ENCODE measurements at regions not wholly inside any gene's neighbourhood (a gene's known extent, or its start where the extent isn't known, plus 50 kb on each side); places are given as distances from the start of the nearest gene placed in this dataset.
"Not testable (repeated sequence)": the region's sequence is repeated elsewhere in the genome, so short reads cannot be mapped to it uniquely, and the experiment has no call there.

DNA sequence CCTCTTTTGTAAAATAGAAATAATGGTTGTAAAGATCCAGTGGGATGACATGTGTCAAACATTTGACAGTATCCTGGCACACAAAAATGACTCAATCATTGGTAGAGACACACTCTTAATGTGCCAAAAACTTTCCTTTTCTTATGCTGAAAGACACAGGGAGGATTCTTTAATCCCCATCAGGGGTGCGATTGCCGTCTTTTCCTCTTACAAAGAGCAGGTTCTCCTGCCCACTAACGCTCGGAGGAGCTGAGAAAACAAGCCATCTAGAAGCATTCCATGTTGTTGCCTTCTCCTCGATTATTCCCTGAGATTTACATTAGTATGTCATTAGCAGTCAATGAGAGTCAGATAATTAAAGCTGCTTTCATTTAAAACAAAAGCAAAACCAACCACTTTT is 342.6 kb upstream of the CCNH start:
- DNase-seq (ENCODE audit: low read depth in 2 of 2, low spot score in 1 of 2), result no peak

DNA sequence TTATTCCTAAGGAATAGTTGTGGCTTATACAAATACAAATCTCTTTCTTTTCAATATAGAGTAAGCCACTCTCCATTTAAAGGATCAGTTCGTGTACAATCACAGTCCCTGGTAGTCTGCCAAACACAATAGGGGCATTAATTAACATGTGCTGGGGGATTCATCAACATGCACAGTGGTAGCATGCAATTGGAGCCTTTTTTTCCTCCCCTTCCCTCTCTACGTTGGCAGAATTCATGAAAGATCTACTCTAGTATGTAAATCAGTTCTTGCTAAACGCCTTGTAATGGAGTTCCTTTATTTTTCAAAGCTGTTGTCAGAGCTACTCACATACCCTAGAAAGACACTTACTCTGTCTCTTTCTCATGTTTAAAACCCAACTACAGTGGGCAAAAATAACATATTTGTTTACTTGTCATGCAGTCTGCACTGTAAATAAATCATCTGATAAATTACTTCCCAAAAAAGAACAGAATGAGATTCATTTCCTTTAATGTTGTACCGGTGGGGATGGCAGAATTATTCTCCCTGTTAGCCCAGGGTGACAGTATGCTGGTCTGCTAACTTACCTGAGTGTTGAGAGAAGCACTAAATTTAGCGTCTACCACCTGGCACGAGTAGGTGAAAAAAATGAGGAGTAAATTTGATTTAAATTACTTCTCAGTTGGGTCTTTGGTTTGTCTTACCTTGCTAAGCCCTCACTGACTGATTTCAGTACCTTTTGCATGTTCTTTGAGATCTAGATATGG is 341.5 kb upstream of the CCNH start:
- no peak for DNase-seq (ENCODE audit: low read depth in 2 of 2, low spot score in 1 of 2)

DNA sequence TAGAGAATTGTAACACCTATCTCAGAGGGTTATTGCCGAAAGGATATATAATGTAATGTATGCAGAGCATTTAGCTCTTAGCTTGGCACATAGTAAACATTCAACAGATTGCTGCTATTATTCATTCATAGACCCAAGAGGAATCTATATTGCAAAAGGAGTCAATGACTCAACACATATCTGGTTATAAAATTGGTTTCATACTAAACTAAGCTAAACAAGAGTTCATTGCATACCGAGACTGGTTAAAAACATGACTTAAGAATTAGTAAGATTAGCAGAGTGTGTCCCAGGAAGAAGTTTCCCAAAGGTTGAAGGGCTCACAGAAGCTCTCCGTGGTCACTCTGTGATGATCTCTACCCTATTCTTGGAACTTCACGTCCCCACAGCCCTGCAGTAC is 339.6 kb upstream of the CCNH start:
- DNase-seq (ENCODE audit: low read depth in 2 of 2, low spot score in 1 of 2), result no peak

DNA sequence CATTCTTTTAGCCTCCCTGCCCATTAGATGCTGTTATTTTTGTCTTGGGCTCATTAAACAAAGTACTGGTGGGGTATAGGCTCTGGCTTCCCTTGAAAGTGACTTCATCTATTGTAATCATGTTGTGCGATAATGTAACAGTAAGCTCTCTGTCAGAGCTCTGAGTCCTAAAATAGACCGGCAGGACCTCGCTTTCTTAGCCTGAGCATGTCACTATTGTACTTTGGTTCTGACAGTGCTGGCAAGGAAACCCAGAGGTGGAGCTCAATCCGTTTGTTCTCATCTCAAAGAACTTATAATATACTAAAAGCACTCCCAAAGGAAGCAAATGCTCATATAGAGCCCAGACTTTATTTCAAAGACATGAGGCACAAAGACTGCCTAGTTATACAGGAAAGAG is 339.1 kb upstream of the CCNH start:
- no peak for DNase-seq (ENCODE audit: low read depth in 2 of 2, low spot score in 1 of 2)

DNA sequence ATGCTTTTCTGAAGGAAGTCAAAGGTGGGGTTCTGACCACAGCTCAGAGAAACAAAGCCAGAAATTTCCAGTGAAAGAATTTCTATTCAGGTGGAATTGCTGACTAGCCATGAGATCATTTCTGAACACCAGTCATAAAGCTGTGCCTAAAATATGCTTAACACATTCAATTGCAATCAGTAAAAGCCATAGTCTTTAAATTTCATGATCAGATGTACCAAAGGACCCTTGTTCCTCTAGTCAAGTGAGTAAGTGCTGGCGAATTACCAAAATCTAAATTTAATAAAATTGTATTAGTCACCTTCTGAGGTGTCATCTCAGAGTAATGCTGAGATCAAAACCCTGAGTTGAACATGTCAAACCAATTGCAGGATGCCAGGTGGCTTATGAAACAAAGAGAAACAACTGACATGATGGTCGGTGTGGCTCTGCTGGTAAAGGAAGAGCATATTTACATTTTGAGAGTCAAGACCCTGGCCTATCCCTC is 334.2 kb upstream of the CCNH start:
- no peak for DNase-seq (ENCODE audit: low read depth in 2 of 2, low spot score in 1 of 2)

DNA sequence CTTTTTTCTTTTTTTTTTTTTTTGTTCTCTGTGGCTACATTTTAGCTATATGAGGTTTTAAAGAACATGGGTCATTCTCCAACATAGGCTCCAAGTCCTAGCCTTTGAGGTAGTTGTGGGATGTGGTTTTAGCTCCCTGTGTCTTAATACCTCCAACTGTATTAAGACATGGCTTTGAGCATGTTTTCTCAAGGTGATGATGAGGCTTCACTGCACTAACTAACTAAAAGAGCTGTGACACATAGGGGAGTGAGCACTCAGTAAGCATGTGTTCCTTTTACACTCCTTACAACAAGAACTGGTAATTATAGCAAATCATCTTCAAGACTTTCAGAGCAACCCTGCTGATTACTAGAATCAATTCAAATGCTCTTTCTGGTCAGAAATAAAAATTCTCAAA is 333.6 kb upstream of the CCNH start:
- DNase-seq (ENCODE audit: low read depth in 2 of 2, low spot score in 1 of 2), result no peak

DNA sequence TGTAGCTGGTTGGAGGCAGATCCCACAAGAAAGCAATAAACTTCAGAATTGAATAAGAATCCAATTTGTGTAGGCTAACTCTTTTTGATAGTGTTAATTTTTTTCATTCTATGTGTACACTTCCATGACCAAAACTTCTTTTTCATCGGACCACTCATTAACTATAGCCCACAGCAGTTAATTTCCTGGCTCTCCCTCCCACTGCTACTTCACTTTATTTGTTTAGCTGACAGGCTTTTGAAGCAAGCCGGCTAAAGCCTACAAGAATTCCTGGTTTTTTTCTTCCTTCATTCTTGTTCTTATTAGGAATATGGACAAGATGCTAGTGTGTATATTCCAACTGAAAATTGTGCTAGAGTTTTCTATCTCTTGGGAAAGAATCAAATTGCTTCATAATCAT is 329.2 kb upstream of the CCNH start:
- no peak for DNase-seq (ENCODE audit: low read depth in 2 of 2, low spot score in 1 of 2)

DNA sequence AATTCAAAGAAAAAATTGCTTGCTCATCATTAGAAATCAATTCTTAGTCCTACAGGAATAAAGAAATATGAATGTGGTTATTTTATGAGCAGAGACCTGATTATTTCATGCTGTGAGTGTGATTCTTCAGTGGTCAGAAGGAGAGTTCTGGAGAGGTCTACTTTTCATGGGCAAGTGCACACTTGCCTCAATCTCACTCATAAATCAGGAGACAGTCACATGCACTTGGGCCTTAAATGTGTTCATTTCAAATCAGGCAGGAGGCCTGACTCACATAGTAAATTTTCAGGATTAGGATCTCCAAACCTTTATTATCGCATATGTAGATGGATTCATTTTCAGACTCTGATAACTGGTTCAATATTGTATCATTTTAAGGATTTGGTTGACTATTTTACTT is 323.2 kb upstream of the CCNH start:
- no peak for DNase-seq (ENCODE audit: low read depth in 2 of 2, low spot score in 1 of 2)

DNA sequence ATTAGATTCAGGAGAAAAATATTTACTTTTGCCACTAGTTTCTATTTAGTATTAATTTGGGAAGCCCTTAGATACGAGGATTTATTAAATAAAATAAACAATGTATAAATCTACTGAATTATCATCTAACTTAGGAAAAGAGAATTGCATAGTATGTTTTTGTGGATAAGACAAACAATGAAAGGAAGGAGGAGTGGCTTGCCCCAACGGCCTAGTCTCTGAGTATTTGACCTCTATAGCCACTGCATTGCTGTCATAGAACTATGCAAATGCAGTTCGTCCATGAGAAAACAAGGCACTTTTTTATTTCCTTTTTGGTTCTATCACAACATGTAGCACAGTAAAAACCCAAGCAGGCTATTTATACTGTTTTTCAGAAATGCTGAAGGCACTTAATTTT is 321.2 kb upstream of the CCNH start:
- no peak for DNase-seq (ENCODE audit: low read depth in 2 of 2, low spot score in 1 of 2)

DNA sequence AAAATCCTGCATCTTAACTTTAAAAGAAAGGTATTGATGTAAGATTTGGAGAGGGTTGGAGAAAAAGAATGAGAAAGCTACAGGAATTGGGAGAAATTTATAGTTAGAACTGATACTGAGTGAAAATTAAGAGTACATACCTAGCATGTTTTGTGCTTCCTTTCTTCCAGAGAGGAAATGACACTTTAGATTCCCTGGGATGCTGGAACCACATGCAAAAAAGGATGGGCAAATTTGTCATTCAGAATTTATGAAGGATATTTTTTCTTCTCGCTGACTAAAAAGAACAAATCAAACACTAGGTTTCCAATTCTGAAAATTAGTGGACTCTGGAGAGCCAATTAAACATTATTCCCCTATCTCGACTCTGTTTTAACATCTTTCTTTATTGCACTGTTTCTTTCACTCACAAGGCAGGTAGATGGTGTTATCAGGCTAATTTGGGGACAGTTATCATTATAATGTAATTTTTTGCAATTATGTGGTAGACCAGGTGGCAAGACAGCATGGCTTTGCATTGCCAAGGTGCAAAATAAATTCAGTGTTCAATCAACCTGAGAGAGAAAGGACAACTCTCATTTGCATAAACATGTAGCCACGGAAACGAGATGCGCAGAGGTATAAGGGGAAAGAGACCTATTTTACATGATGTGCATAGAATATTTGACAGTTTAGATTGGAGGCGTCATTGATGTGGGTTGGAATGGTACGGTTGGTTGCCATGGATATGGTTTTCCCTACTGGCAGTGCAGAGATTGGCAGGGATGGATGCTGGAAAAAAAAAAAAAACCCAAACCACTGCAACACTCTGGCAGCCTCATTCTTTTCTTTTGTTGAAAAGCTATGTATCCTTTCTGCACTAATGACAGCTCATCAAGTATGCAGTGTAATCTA is 320.4 kb upstream of the CCNH start:
- DNase-seq (ENCODE audit: low read depth in 2 of 2, low spot score in 1 of 2), result no peak

DNA sequence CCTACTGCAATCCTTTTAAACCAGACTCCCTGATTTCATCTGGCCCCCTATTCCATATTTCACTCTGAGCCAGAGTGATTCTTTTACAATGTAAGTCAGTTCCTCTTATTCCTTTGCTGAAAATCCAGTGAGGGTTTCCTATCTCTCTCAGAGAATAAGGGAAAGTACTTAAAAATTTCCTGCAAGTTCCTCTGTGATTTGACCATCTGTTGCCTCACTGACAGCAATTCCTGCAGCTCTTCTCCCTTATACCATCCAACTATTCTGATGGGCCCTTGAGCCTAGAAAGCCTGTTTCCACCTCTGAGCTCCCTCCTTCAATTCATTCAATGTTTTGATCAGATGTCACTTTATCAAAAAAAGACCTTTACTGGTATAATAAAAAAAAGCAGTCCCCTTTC is 317.1 kb upstream of the CCNH start:
- no peak for DNase-seq (ENCODE audit: low read depth in 2 of 2, low spot score in 1 of 2)

DNA sequence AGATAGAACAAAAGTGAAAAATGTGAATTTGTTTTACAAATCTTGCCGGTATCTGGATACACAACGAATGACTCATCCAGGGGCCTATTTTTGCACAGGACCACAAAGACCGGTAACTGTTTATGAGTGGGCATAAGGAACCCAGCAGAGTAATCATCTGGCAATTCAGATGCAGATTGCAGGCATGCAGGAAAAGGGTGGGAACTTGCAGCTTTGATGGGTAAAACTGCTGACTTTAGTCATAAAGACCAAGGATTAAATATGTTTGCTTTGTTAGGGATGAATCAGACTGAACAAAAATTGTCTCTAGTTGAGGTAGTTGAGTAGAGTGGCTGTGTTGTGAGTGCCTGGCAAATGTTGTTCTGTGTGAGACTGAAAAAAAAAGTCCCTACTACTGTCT is 309.6 kb upstream of the CCNH start:
- DNase-seq (ENCODE audit: low read depth in 2 of 2, low spot score in 1 of 2), result no peak

DNA sequence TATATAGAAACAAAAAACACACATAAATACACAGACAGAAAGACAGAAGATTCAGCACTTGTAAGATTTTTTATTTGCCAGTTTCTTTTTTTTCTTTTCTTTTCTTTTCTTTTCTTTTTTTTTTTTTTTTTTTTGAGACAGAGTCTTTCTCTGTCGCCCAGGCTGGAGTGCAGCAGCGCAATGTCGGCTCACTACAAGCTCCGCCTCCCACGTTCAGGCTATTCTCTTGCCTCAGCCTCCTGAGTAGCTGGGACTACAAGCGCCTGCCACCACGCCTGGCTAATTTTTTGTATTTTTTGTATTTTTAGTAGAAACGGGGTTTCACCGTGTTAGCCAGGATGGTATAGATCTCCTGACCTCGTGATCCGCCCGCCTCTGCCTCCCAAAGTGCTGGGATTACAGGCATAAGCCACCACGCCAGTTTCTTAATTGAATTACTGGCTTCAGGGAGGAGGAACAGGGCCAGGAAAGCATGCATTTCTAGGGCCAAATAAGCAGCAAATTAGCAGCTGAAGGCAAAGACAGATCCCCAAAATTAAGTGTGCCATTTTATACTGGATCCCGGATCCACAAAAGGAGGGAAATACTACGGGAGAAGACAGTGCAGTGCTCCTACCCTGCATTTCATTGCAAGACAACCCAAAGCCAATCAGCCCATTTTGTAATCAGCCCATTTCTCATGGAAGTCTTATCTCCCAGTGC is 305.6 kb upstream of the CCNH start:
- not testable (repeated sequence) for DNase-seq (ENCODE audit: low read depth in 2 of 2, low spot score in 1 of 2)

DNA sequence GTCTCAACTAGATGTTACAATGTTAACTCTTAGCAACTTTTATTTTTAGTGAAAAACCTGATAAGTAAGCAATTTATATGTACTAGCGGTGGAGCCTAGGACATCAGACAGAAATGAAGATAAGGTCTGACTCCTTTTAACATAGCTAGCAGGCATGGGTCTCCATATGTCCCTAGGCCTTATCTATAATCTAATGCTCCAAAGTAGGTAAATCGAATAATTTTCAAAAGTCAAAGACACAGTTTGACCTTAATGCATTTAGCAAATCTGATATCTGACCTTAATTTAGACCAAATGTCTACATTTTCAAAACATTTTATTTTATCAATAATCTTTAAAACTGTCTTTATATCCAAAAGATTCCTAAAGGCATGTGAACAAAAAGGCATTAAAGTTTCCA is 305.0 kb upstream of the CCNH start:
- DNase-seq (ENCODE audit: low read depth in 2 of 2, low spot score in 1 of 2), result no peak

DNA sequence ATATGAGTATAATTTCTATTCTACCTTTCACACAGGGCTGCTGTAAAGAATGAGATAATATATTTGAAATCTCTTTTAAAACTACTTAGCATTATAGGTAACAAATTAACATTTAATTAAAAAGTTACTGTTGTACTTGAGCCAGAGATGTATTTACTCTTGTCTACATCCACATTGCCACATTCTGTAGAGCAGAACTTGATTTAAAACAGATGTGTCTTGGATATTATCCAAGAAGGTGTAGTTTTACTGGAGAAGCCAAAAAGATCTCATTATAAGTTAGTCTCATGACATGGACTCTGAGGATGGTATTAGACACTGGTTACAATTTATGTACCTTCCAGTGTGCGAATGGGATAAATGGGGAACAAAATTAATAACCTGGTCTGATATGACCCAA is 293.1 kb upstream of the CCNH start:
- DNase-seq (ENCODE audit: low read depth in 2 of 2, low spot score in 1 of 2), result no peak

DNA sequence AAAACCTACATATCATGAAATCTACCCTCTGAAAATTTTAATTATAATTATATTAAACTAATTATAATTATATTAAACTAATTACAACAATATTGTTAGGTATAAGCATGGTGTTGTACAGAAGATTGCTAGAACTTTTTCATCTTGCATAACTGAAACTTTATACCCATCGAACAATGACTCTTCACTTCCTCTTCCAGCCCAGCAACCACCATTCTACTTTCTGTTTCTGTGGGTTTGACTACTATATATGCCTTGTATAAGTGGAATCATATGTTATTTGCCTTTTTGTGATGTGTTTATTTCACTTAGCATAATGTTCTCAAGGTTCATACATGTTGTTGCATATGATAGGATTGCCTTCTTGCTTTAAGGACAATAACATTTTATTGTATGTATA is 274.2 kb upstream of the CCNH start:
- DNase-seq (ENCODE audit: low read depth in 2 of 2, low spot score in 1 of 2), result no peak

DNA sequence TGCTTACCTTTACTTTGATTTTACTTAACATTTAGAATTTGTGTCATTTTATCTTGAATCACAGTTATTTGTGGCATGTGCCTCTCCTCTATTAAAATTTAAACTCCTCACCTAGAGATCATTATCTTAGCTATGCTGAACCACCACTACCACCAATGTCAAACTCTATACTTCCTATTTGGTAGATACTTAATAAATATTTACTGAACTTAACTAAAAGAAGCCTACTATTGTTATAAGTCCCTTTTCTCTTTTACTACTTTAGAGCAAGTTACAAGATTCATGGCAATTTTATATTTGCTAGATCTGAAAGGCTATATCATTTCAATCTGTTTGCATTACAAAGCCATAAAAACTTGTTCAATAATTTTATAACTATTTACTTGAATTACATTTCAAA is 273.3 kb upstream of the CCNH start:
- DNase-seq (ENCODE audit: low read depth in 2 of 2, low spot score in 1 of 2), result no peak

DNA sequence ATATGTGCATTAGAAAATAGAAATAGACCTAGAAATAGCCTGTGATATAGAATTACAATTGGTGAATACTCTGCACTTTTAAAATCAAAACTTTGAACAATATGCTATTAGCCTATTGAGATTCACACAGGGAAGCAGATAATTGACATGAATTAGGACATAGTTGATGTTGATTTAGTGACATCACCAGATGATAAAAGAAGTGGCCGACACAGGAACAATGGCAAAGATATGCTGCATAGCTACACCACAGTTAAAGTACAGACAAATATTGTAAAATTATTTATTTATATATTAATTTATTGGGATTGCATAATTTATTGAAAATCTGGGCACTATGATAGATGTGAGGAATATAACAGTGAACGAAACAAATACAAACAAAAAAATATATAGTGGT is 261.5 kb upstream of the CCNH start:
- no peak for DNase-seq (ENCODE audit: low read depth in 2 of 2, low spot score in 1 of 2)

DNA sequence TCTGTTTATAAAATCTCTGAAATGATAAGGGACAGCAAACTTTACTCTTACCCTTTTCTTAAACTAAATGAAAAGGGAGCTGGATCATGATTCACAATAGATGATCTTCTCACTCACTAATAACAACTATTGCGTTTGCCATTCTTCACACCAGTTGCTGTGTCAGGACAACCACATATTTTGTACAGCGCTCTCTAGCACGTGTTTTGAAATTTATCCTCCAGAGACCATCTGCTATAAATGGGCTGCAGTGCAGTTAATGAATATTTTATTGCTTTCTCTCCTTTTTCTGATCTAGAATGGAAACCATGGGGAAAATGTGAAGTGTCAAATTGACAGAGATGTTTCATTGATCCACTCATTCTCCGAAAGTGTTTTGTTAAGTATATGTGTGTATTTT is 258.4 kb upstream of the CCNH start:
- DNase-seq (ENCODE audit: low read depth in 2 of 2, low spot score in 1 of 2), result no peak

DNA sequence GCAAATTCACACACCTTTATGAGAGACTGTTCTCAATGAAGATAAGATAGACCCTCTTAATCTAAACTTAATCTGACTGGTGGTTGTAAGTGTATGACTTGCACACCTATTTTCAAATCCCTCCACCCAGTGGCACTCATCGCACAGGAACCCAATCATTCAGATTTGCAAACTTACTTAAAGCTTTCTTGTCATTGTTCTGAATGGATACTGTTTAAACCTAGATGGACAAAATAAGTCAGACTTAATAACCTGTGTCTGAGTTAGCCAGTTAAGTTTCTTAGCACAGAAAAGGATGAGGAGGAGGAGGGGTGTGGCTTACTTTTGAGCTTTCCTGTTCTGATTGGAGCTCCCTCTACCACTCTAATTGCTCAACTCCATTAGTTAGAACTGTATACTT is 252.4 kb upstream of the CCNH start:
- no peak for DNase-seq (ENCODE audit: low read depth in 2 of 2, low spot score in 1 of 2)

DNA sequence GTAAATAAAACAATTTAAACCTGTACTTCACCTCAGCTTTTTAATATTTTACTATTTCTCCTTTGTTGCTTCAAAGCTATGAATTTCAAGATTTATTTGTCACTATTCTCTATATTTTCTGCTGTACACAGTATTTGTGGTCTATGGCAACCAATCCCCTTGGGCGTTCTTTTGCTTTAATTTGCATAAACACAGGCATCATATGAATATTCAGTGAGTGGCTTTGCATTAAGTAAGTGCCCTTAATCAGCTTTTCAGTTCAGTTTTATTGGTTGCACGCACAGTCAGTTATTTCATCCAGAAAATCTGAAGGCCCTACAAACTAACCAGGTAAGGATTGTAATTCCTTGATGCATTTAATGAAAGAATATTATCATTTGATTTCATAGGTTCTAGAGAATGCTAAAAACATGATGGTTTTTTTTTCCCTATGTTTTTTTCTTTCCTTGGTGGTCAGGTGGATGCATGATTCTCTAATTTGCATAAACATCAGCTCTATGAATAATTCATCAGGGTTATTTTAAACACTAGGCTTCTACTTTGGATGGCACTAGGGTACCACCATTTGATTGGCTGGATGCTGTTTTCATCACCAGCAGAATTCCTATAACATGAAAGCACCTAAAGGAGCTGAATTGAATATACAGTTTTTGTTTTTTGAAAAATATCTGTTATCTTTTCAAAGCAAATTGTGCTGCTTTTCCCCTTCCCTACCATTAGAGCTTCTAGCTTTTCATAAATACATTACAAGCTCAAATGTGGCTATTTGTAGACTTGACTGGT is 249.2 kb upstream of the CCNH start:
- no peak for DNase-seq (ENCODE audit: low read depth in 2 of 2, low spot score in 1 of 2)

Data from stimulated activated CD8-positive, alpha-beta memory T cell treated with anti-CD3 and anti-CD28 coated beads, Interleukin-4, amount 100 ng/mL, for 1 hour (primary cell).